ENCODE measurements at regions not wholly inside any gene's neighbourhood (a gene's known extent, or its start where the extent isn't known, plus 50 kb on each side); places are given as distances from the start of the nearest gene placed in this dataset.

DNA sequence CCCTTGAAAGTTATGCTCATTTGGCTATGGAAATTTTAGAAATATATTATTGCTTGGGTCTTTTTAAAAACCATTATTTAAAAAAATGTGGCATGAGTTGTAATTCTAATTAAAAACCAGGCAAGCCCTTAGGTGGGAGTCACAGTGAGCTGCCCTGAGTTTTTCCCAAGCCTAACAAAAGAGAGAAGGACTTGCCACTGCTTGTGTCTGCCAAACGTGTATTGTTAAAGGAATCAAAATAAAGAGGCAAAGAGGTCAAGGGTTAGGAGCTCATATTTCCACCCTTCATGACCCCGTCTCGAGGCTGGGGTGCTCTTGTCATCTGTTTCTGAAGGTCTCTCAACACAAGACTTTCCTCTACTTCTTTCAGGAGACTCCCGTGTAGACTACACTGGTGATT is 321.1 kb downstream of the ZIC1 start:
- no peak for DNase-seq
- intact Hi-C loops (cut with micrococcal nuclease): no loop called here
- no peak for ATAC-seq

DNA sequence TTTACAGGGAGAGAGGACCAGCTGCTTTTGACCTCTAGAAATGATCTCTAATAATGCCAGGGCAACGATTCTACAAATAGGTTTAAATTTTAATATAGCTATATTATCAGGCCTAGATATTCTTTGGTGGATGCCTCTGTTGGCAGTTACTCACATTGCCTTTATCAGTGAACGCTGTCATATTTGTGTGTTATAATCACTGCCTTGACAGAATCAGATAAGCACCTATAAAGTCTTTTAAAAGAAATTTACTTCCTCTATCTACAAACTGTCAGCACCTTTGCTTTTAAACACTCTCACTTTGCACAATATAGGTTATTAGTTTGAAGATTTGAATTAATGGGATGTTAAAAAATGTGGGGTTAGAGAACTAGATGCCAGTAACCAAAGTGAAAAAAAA is 324.1 kb downstream of the ZIC1 start:
- DNase-seq (no peak), ATAC-seq (no peak)
- intact Hi-C loops (cut with micrococcal nuclease): no loop called here

DNA sequence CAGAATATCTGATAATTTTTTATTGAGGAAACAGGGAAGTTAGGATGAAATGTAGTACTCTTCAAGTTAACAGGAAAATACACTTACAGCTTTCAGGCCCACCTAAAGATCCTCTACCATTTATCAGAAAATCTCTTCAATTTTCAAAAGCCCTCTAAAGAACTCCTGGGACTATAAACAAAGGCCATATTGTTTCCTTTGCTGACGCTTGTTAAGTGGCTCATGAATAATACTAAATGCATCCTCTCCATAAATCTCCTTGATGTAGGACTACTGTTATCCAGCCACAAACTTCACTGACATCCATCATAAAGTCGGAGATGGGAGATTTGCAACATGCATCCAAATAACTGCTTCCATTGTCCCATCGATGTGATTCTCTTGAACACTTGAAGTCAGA is 326.5 kb downstream of the ZIC1 start:
- no peak for DNase-seq
- intact Hi-C loops (cut with micrococcal nuclease): no loop called here

DNA sequence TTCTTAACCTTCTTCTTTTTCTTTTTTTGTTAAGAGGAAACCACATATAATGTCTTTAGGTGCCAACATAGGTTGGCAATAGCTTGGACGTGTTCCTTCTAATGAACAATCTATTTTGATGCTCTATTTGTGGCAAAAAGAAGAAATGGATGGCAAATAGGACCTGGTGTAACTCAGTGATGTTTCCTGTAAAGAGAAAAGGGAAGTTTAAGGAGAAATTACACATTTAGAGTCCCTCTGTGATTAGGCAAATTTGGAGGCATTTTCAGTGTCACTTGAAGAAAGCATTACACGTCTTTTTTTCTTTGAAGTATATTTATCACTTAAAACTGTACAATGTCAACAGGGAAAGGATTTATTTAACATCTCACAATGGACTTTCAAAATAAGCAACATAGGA is 327.1 kb downstream of the ZIC1 start:
- no peak for ATAC-seq
- intact Hi-C loops (cut with micrococcal nuclease): no loop called here
- no peak for DNase-seq

More for the DNA sequence above, 326.5 kb downstream of the ZIC1 start:
- ATAC-seq: no peak

DNA sequence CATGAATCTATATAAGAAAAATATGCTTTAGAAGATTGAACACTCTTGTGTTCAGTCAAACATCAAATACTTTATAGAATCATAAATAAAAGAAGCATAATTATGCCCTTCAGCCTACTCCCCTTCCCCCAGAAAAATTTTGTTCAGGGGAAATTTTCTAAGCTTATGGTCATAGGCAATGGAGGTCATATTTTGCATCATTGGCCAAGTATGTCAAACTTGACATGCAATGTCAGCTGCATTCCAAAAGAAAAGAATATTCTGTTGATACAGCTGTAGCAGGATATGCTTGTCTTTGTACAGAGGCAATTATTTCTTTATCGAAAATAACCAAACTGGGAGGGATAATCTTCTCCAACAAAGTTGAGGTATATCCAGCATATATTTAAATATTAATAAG is 328.2 kb downstream of the ZIC1 start:
- ATAC-seq (no peak), DNase-seq (no peak)
- intact Hi-C loops (cut with micrococcal nuclease): no loop called here

DNA sequence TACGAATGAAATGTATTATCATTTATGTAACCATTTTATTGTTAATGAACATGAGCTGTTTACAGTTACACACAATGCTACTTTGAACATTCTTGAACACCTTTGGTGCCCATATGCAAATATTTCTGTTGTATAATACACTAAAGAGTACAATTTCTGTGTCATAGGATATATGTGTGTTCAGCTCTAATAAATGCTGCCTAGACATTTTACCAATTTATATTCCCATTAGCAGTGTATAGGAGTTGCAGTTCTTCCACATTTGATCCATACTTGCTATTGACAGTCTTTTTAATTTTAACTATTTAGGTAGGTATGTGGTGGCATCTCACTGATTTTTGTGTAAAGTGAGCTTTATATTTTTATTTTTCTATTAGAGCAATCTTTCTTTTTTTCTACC is 331.8 kb downstream of the ZIC1 start:
- ATAC-seq (no peak), DNase-seq (no peak)
- intact Hi-C loops (cut with micrococcal nuclease): no loop called here

DNA sequence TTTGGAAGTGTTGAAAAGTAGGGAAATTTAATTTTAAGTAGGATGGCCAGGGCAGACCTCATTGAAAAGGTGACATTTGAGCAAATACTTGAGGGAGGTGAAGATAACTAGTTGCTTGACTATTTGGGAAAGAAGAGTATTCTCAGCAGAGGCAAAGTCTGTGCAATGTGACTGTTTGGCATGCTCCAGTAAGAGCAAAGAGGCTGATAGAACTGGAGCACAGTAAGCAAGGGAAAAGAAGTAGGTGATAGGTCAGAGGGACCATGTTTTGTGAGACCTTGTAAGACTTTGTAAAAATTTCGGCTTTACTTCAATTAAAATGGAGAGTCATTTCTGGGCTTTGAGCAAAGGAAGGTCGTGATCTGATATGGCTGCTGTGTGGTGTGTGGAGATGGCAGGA is 335.8 kb downstream of the ZIC1 start:
- intact Hi-C loops (cut with micrococcal nuclease): no loop called here
- ATAC-seq (peak; percentile 57), DNase-seq (no peak)

DNA sequence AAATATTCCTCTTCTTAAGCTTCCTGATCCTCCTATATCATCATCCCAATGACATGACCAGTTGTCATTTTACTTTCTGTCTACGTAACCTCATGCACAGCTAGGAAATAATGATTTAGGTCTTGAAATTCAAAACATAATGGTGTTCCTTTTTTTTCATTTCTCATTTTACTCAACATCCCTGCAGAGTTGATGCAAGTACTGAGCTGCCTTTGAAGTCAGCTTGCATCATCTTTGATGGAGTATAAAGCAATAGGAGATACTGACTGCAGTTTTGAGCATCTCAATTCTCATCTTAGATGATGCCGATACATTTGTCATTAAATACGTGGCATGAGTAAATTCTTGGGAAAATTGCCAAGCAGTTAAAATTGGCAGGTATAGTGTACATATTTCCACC is 346.1 kb downstream of the ZIC1 start:
- DNase-seq (no peak), ATAC-seq (no peak)
- intact Hi-C loops (cut with micrococcal nuclease): no loop called here

DNA sequence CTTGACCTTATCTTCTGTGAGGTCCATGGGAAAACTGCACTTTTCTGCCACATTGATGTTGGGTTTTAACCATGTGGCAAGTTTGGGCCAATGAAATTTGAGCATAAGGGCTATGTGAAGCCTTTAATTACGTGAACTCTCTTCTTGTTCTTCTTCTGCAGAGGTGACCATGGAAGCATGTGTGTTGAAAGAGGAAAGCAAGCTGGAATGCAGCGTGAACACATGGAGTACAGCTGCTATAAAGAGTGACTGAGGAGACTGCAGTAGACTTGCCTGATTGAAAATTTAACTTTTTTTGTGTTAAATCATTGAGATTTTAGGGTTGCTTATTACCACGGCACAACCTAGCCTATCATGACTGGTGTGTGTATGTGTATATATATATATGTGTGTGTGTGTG is 347.3 kb downstream of the ZIC1 start:
- DNase-seq (no peak), ATAC-seq (peak; percentile 30)
- intact Hi-C loops (cut with micrococcal nuclease): no loop called here

DNA sequence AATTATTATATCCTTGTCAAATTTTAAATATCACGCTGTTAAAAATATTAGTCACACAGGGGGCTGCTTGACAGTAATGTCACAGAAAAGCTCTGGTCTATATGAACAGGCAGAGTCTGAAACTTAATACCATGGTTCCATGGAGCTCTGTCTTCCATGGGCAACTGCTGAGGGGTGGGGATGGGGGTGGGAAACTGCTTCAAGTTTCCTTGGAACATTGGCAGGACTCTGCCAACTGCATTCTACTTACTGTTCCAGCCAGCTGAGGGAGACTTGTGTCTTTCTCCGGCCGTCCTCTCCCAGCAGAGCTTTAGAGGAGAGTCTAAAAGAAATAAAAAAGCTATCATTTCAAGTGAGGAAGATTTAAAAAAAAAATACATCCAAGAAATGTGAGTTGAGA is 348.7 kb downstream of the ZIC1 start:
- ATAC-seq (no peak), DNase-seq (no peak)
- intact Hi-C loops (cut with micrococcal nuclease): no loop called here

DNA sequence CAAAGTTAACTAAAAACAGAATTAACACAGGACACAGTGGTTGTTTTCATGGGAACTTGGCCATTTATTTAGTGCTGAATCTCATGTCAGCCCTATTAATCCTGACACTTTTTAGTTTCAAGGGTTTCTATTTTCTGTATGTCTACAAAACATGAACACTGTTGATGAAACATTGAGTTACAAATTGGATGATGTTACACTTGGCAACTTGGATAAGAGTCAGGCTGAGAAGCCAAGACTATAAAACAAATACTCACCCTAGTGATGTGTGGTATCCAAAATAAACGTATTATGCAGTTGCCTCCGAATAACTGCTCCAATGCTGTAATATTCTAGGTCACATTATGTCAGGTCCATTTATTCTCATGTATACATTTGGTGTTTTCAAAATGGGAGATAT is 349.6 kb downstream of the ZIC1 start:
- intact Hi-C loops (cut with micrococcal nuclease): no loop called here
- ATAC-seq (peak; percentile 96), DNase-seq (no peak)

DNA sequence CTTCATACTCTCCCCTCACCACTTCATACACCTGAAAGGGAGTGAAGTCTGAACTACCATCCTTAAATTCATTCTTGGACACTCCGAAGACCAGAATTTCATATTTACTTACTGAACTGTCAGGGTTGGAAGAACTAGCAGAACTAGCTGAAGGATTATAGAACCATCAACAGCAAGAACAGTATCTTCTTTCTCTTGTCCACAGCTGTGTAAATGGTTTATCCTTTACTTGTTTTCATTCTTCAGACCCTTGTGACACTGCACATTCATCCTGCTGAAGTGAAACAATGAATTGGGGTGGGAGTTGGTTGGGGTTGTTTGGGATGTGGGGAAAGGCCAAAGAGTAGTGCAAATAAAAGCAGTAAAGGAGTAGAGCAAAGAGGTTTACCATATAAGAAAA is 350.9 kb downstream of the ZIC1 start:
- ATAC-seq (no peak), DNase-seq (no peak)
- intact Hi-C loops (cut with micrococcal nuclease): no loop called here

DNA sequence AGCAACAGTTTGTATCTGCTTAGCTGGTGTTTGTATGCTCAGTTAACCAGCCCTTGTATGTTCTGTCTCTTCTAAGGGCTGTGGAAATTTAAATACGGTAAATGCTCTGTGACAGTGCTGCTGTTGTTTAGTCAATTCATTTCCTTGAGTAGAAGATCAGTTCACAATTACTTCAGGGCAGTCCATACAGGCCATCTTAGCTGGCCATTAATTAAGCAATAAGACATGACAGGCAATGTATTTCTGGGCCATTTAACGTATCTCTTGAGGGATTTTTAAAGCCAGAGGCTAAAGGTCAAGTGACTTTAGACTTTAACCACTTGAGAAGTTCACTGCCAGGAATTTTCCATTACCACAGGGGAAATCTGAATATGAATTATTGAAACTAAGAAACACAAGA is 351.8 kb downstream of the ZIC1 start:
- DNase-seq: no peak
- intact Hi-C loops (cut with micrococcal nuclease): no loop called here
- no peak for ATAC-seq

DNA sequence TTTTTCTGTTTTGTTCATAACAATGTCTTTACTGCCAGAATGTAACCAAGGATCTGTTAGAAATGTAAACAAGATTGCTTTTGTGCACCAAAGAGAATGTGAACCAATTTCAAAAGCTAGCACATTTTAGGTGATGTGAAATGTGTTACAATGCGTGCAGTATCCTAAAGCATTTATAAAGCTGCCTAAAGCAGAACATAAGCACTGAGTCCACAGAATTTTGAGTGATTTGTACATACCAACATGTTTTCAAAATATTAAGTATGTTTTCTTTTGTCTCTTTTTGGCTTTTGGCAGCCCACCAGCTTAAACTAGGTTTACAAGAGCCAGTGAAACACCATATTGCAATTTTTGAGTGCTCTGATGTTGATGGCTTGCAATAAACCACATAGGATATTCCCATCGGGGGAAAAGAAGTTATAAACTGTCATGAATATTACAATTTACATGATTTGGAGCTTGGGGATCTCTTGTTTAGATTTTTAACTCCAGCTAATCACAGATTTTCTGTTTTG is 364.0 kb downstream of the ZIC1 start:
- no peak for ATAC-seq
- intact Hi-C loops (cut with micrococcal nuclease): no loop called here
- no peak for DNase-seq

DNA sequence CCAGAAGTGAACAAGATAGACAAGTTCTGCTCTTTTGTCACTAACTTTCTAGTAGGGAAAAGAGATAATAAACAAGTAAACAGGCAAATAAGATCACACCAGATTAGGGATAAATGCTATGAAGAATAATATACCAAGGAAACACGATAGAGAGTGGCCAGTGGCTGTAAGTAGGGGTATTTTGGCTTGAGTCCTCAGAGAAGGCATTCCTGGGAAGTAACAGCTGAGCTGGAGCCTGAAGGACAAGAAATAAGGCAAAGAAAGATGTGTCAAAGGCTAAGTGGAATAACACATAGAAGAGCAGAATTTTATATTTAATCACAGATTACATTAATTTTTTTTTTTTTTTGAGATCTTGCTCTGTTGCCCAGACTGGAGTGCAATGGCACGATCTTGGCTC is 366.2 kb downstream of the ZIC1 start:
- no peak for DNase-seq
- ATAC-seq: no peak
- intact Hi-C loops (cut with micrococcal nuclease): no loop called here

DNA sequence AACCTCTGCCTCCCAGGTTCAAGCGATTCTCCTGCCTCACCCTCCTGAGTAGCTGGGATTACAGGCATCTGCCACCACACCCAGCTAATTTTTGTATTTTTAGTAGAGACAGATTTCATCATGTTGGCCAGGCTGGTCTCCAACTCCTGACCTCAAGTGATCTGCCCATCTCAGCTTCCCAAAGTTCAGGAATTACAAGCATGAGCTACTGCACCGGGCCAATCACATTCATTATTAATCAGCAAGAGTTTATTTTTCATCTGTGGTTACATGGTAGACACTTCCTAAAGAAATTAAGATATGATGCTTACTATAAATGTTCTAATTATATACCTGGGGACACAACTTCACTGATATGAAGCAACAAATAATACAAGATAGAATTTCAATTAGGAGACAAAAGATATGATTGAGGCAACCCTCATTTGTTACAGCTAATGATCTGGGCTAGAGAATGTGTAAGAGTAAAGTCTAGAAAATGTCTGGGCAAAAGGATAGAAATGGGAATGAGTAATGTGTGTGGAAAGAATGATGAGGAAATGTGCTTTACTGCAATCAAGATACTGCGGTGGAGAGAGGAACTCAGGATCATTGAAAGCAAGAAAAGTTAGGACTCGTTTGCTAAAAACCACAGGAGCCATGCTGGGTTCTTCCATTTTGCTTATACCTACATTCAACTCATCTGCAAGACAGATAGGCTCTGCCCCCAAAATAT is 366.8 kb downstream of the ZIC1 start:
- no peak for DNase-seq
- intact Hi-C loops (cut with micrococcal nuclease): no loop called here

DNA sequence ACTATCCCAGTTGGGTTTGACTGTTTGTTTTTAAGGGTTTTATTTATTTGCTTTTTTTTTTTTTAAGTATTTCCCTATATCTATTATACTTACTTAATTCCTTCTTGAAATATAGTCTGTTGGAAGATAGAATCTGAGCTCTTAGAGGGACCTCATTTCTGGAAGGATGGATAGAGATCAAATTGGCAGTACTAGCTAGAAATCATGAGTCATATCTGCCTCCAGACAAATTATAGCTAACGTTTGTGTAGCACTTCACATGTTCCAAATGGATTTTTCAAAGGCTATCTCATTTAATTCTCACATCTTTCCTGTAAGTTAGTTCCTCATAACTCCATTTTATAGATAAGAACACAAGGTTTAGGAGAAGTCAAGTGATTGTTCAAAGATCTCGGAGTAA is 384.7 kb downstream of the ZIC1 start:
- ATAC-seq (no peak), DNase-seq (no peak)
- intact Hi-C loops (cut with micrococcal nuclease): no loop called here

More for the DNA sequence above, 366.8 kb downstream of the ZIC1 start:
- ATAC-seq: no peak

DNA sequence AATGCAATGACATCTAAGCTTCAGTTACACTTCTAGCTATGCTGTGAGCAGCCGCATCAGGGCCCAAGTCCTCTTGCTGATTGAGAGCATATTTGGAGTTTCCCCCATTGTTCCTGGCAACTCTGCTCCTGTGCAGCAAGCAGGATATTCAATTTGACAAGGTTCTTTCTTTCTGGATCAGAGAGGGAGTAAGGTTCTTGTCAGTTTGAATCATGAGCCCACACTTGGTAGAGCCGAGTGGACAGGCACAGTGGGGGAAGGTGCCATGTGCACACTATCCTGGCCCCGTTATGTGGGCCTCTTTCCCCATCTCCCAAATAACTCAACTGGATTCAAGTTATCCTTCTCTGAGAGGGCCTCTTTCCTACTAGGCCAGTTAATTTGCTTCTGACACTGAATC is 385.4 kb downstream of the ZIC1 start:
- no peak for DNase-seq
- ATAC-seq: no peak
- intact Hi-C loops (cut with micrococcal nuclease): no loop called here

DNA sequence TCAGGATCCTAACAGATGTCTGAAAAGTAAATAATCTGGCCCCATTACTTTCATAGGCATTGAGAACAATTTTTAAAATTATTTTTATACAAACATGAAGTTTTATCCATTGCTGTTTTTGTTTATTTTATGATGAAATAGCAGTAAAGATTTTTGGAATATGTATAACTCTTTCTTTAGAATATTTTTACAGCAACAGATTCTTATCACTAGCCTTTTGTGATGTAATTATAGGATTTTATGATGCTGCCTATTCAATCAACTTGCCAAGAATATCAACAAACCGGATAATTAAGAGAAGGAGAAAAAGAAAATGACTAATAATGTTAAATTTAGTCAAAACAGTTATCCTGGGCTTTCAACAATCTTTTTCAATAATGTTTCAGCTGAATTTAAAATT is 386.3 kb downstream of the ZIC1 start:
- intact Hi-C loops (cut with micrococcal nuclease): no loop called here
- no peak for ATAC-seq
- DNase-seq: no peak

DNA sequence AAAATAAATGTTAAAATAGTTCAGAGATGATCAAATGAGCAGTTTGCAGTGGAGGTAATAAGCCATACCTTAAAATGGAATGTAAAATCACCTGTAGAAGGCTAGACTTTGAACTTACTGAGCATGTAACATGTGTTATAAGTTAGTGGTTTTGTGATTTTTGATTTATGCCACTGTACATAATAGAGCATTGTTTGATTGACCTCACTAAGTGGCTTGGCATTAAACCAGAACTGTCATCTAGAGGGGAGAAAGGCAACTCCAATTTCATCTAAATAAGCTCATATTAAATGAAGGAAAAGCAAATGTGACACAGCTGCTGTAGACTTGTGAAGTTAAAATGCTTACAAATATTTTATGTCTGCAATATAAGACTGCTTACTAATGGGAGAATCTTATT is 387.9 kb downstream of the ZIC1 start:
- ATAC-seq: no peak
- DNase-seq: no peak
- intact Hi-C loops (cut with micrococcal nuclease): no loop called here

DNA sequence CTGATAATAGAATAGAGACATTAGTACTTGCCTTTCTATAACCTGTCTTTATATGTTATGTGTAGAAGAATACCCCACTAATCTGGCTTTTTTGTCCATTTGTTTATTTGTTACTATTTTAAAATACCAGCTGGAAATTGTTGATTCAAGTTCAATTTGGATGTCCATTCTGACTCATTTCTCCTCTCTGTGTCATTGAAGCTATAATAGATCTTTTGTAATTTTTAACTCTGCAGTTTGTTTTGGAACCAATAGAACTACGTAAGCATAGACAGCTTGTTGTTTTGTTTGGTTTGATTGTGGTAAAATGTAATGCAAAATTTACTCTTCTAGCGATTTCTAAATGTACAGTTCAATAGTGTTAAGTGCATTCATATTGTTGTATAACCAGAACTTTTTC is 390.4 kb downstream of the ZIC1 start:
- intact Hi-C loops (cut with micrococcal nuclease): no loop called here
- no peak for ATAC-seq
- no peak for DNase-seq

DNA sequence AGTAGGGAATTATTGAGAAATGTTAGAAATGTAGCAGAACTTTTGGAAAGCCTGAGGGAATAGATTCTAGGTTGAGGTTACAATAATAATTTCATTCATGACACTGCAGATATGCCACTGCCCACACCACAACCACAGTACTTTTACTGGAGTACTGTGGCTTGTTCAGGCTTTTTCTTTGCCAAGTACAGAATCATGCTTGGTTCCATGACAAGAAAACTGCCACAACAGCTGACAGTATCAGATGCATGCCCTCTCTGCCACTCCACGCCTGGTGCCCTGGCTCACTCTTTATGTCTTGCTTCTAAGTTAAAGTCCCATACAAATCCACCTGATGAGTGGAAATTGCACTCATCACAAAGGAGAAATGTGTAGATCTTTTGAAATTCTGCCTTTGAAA is 398.6 kb downstream of the ZIC1 start:
- ATAC-seq: no peak
- intact Hi-C loops (cut with micrococcal nuclease): no loop called here
- no peak for DNase-seq
